IMR-90 (cell line): ENCODE measurements at regions not wholly inside any gene's neighbourhood (a gene's known extent, or its start where the extent isn't known, plus 50 kb on each side); places are given as distances from the start of the nearest gene placed in this dataset.

Source experiments
- ATAC-seq: fragments of 200-7000 bp; cut with Tn5 transposase; 2 replicates; pipeline ENCODE4 v1.9.1; 2020; ENCODE audit warnings: low read depth, mild to moderate bottlenecking, moderate library complexity
- BruUV-seq: library from RNA; stranded (reverse); fragments of 400-500 nt; replicated peaks from 2 replicates; lab custom pipeline; 2021; lab: Mats Ljungman, UMichigan
- CTCF ChIA-PET: fragments of 300-600 bp; formaldehyde crosslinking; extraction: SDS; loops from one replicate; lab custom pipeline; 2021; ENCODE audit warnings: antibody characterized with exemption; lab: Yijun Ruan, JAX
- POLR2A ChIA-PET: fragments of 300-600 bp; sonication (Branson Sonifier 250); formaldehyde crosslinking; loops from one replicate; lab custom pipeline; 2022; ENCODE audit warnings: antibody characterized with exemption; ENCODE audit not compliant: unreplicated experiment; lab: Charles Lee
- DNase-seq: peaks from one replicate; pipeline ENCODE4 v3.0.0; 2013
- H2AFZ ChIP-seq: replicated peaks from 2 replicates; pipeline ENCODE3; 2013; ENCODE audit warnings: low read length, mild to moderate bottlenecking; ENCODE audit not compliant: poor library complexity
- H2AK5ac ChIP-seq: 2 replicates; pipeline ENCODE4 v1.6.1; 2013; ENCODE audit warnings: low read depth, low read length, inconsistent platforms
- H2AK9ac ChIP-seq: replicated peaks from 2 replicates; pipeline ENCODE3; 2013; ENCODE audit warnings: mild to moderate bottlenecking, low read depth, low read length, moderate library complexity; ENCODE audit not compliant: poor library complexity
- H2BK120ac ChIP-seq: 2 replicates; pipeline ENCODE4 v1.6.1; 2013; ENCODE audit warnings: low read depth, low read length, inconsistent platforms
- H2BK15ac ChIP-seq: 3 replicates; pipeline ENCODE4 v1.6.1; 2013; ENCODE audit warnings: low read depth, low read length, inconsistent platforms
- H2BK20ac ChIP-seq: 2 replicates; pipeline ENCODE4 v1.6.1; 2013; ENCODE audit warnings: low read depth, mild to moderate bottlenecking, inconsistent platforms, low read length, moderate library complexity
- H2BK5ac ChIP-seq: 2 replicates; pipeline ENCODE4 v1.6.1; 2013; ENCODE audit warnings: mild to moderate bottlenecking, low read depth, low read length, inconsistent platforms; ENCODE audit not compliant: poor library complexity, severe bottlenecking
- H3K14ac ChIP-seq: replicated peaks from 2 replicates; pipeline ENCODE4 v1.6.1; 2013; ENCODE audit warnings: low read depth, low read length, inconsistent platforms
- H3K18ac ChIP-seq: 2 replicates; pipeline ENCODE4 v1.6.1; 2013; ENCODE audit warnings: low read depth, low read length, control low read depth
- H3K23ac ChIP-seq: 2 replicates; pipeline ENCODE4 v1.6.1; 2013; ENCODE audit warnings: low read depth, low read length, inconsistent platforms
- H3K27ac ChIP-seq: 2 replicates; pipeline ENCODE4 v1.5.1; 2013; ENCODE audit warnings: mild to moderate bottlenecking, control low read depth, low read length; ENCODE audit not compliant: insufficient read depth
- H3K27me3 ChIP-seq: 2 replicates; pipeline ENCODE4 v1.6.1; 2013; ENCODE audit warnings: low read length; ENCODE audit not compliant: control insufficient read depth, insufficient read depth
- H3K36me3 ChIP-seq: 2 replicates; pipeline ENCODE4 v1.6.1; 2013; ENCODE audit warnings: low read length, mixed read lengths; ENCODE audit not compliant: control insufficient read depth, insufficient read depth
- H3K4ac ChIP-seq: 2 replicates; pipeline ENCODE4 v1.6.1; 2013; ENCODE audit warnings: low read depth, low read length, inconsistent platforms
- H3K4me1 ChIP-seq: 2 replicates; pipeline ENCODE4 v1.6.1; 2013; ENCODE audit warnings: low read length, mixed read lengths; ENCODE audit not compliant: control insufficient read depth, insufficient read depth
- H3K4me2 ChIP-seq: 2 replicates; pipeline ENCODE4 v1.6.1; 2013; ENCODE audit warnings: low read depth, mild to moderate bottlenecking, control low read depth, low read length, moderate library complexity
- H3K4me3 ChIP-seq: 2 replicates; pipeline ENCODE4 v1.5.1; 2013; ENCODE audit warnings: low read depth, mild to moderate bottlenecking, control low read depth, low read length, moderate library complexity; ENCODE audit not compliant: insufficient read depth
- H3K56ac ChIP-seq: 2 replicates; pipeline ENCODE4 v1.6.1; 2013; ENCODE audit warnings: low read length, inconsistent platforms; ENCODE audit not compliant: insufficient read depth; ENCODE audit errors: extremely low read depth
- H3K79me1 ChIP-seq, 2 experiments: 2 replicates each; pipeline ENCODE4 v1.6.1; 2013; ENCODE audit warnings: low read length in 2 of 2, inconsistent platforms in 1 of 2, low read depth in 1 of 2
- H3K9ac ChIP-seq: 2 replicates; pipeline ENCODE4 v1.6.1; 2013; ENCODE audit warnings: low read depth, low read length, control low read depth
- H3K9me1 ChIP-seq: 2 replicates; pipeline ENCODE4 v1.6.1; 2013; ENCODE audit warnings: low read length, inconsistent platforms; ENCODE audit not compliant: insufficient read depth
- H3K9me3 ChIP-seq: 2 replicates; pipeline ENCODE4 v1.6.1; 2013; ENCODE audit warnings: low read length; ENCODE audit not compliant: control insufficient read depth, insufficient read depth
- H4K20me1 ChIP-seq: 2 replicates; pipeline ENCODE4 v1.6.1; 2013; ENCODE audit warnings: low read length, inconsistent platforms; ENCODE audit not compliant: insufficient read depth
- H4K5ac ChIP-seq: 2 replicates; pipeline ENCODE4 v1.6.1; 2013; ENCODE audit warnings: mild to moderate bottlenecking, low read depth, low read length, control low read depth
- H4K8ac ChIP-seq, 2 experiments: 2 replicates each; pipeline ENCODE4 v1.6.1; 2013; ENCODE audit warnings: low read depth in 2 of 2, low read length in 2 of 2, control low read depth in 1 of 2, inconsistent platforms in 1 of 2
- H4K91ac ChIP-seq: 2 replicates; pipeline ENCODE4 v1.6.1; 2013; ENCODE audit warnings: low read depth, low read length, inconsistent platforms; ENCODE audit not compliant: insufficient read depth
- CEBPB ChIP-seq: IDR thresholded peaks from 2 replicates; pipeline ENCODE4 v1.6.1; 2012; ENCODE audit warnings: low read depth, low read length, improper control_type of control experiment
- FOS ChIP-seq: fragments of 150-350 bp; IDR thresholded peaks from 2 replicates; pipeline ENCODE4 v1.6.1; 2016; ENCODE audit warnings: low read depth, low read length
- MAFK ChIP-seq: IDR thresholded peaks from 2 replicates; pipeline ENCODE4 v1.6.1; 2012; ENCODE audit warnings: low read depth, low read length, improper control_type of control experiment
- MAZ ChIP-seq: IDR thresholded peaks from 2 replicates; pipeline ENCODE4 v1.6.1; 2012; ENCODE audit warnings: low read depth, mild to moderate bottlenecking, low read length, improper control_type of control experiment, moderate library complexity, borderline replicate concordance
- MXI1 ChIP-seq: IDR thresholded peaks from 2 replicates; pipeline ENCODE4 v1.6.1; 2012; ENCODE audit warnings: low read depth, mild to moderate bottlenecking, low read length, moderate library complexity, borderline replicate concordance
- NFE2L2 ChIP-seq: fragments of 150-350 bp; IDR thresholded peaks from 2 replicates; pipeline ENCODE4 v1.6.1; 2016; ENCODE audit warnings: low read depth, mild to moderate bottlenecking, low read length
- POLR2A ChIP-seq: IDR thresholded peaks from 2 replicates; pipeline ENCODE4 v1.6.1; 2012; ENCODE audit warnings: mild to moderate bottlenecking, low read depth, low read length
- RCOR1 ChIP-seq: IDR thresholded peaks from 2 replicates; pipeline ENCODE4 v1.6.1; 2012; ENCODE audit warnings: mild to moderate bottlenecking, low read length, improper control_type of control experiment; ENCODE audit not compliant: insufficient replicate concordance
- RFX5 ChIP-seq: IDR thresholded peaks from 2 replicates; pipeline ENCODE4 v1.8.0; 2012; ENCODE audit warnings: low read depth, mild to moderate bottlenecking, low read length, moderate library complexity
- WGBS, 2 experiments: methylation state at CpG; one replicate each; pipeline versions ENCODE4 v1.1.5 to v1.1.7; 2013; ENCODE audit warnings: missing lambda C conversion rate in 2 of 2; ENCODE audit not compliant: insufficient read length in 1 of 2; ENCODE audit errors: extremely low coverage in 2 of 2; 5-methylcytosine and 5-hydroxymethylcytosine counted together
- dilution Hi-C: fragments of 300-500 bp; cut with HindIII; formaldehyde crosslinking; loops from one replicate; pipeline ENCODE4 v1.14.3; 2018; ENCODE audit warnings: low sequenced_read_pairs; ENCODE audit not compliant: unreplicated experiment
- in situ Hi-C: fragments of 300-500 bp; cut with MboI; formaldehyde crosslinking; loops from 3 replicates; pipeline ENCODE4 v1.14.3; 2019; ENCODE audit warnings: low sequenced_read_pairs, inconsistent platforms, mixed read lengths
- intact Hi-C: fragments of 100-400 bp; cut with micrococcal nuclease; formaldehyde crosslinking; loops from 2 replicates; pipeline ENCODE4 v1.10.0; 2022
- TF ChIP-seq, protein P1 (sequence below): fragments of 150-350 bp; IDR thresholded peaks from 2 replicates; pipeline ENCODE4 v1.6.1; 2017; ENCODE audit warnings: mild to moderate bottlenecking, antibody characterized with exemption, low read length, low read depth

DNA sequence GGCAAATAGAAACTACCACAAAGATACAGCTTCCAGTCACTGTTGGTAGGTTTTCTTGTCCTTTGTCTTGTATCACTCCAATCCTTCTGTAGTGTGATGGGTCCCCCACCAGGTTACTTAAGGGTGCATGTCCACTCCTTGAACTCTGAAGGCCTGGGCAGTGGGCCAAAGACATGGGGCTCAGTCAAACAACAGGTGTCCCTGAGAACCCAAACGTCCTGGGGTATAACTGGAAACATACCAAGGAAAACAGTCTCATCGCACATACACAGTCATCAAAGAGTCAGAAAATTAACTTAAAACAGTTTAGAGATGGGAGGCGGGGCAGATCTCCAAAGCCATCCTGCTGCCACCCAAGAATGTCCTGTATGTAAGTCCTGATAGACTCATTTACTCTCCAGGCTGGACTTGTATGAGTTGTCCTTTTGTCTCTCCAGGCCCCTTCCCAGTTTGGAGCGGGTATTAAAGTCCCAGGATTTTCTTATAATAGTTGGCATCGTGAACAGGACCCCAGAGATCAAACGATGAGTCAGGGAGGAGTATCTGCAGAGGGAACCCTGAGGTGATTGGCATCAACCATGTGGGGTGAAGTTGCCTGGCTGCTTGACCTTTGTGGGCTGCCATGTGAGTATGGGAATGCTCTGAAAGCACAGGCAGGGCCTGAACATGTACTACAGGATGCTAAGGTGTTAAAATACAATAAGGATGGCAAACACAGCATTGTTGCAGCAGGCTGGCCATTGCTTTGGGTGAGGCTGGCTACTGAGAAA, 613.2 kb upstream of the KLF12 start:
- H2AK9ac ChIP-seq: no peak overlapping the region
- H3K9me3 ChIP-seq: no peaks in the 10 kb centered on the region
- no peak overlapping the region for H3K18ac ChIP-seq
- no peak overlapping the region for H3K23ac ChIP-seq
- POLR2A ChIA-PET: no interaction called here
- no peak overlapping the region for H3K56ac ChIP-seq
- DNase-seq (no peak), ATAC-seq (no peak)
- no peaks in the 10 kb centered on the region for H3K9me1 ChIP-seq
- no peak overlapping the region for H4K5ac ChIP-seq
- WGBS, 2 experiments: 93% methylated on average over 3 of the region's 6 CpGs; no CpG with 5 or more reads in 1 of the 2 experiments
- no peak overlapping the region for H3K27ac ChIP-seq
- 0 out of 2 replicates have a peak, but pooled peaks cover 2% of the 10 kb centered on the region for H3K27me3 ChIP-seq
- H2BK120ac ChIP-seq: no peak overlapping the region
- BruUV-seq: no TSS peak
- no peaks in the 10 kb centered on the region for H3K36me3 ChIP-seq
- no peak overlapping the region for H2BK20ac ChIP-seq
- H4K20me1 ChIP-seq: no peaks in the 10 kb centered on the region
- H3K4me3 ChIP-seq: no peak overlapping the region
- no peak overlapping the region for H3K9ac ChIP-seq
- no peaks in the 10 kb centered on the region for H3K79me1 ChIP-seq
- no peak overlapping the region for H4K91ac ChIP-seq
- H2BK15ac ChIP-seq: no peak overlapping the region
- no peak overlapping the region for H3K4ac ChIP-seq
- no peak overlapping the region for H2BK5ac ChIP-seq
- intact Hi-C loops (no loop called here), dilution Hi-C loops (no loop called here), in situ Hi-C loops (no loop called here)
- CTCF ChIA-PET: no interaction called here
- TF ChIP-seq NFE2L2: no peak
- no peak for TF ChIP-seq MAFK
- no peak for TF ChIP-seq CEBPB
- no peak for TF ChIP-seq MXI1
- TF ChIP-seq POLR2A: no peak
- no peak for TF ChIP-seq MAZ
- TF ChIP-seq RCOR1: no peak
- TF ChIP-seq, protein P1, sequence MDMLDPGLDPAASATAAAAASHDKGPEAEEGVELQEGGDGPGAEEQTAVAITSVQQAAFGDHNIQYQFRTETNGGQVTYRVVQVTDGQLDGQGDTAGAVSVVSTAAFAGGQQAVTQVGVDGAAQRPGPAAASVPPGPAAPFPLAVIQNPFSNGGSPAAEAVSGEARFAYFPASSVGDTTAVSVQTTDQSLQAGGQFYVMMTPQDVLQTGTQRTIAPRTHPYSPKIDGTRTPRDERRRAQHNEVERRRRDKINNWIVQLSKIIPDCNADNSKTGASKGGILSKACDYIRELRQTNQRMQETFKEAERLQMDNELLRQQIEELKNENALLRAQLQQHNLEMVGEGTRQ: no peak
- TF ChIP-seq FOS: no peak
- no peak for TF ChIP-seq RFX5
- H4K8ac ChIP-seq: no peak overlapping the region
- H2AK5ac ChIP-seq: no peak overlapping the region
- no peak overlapping the region for H3K4me2 ChIP-seq
- no peak overlapping the region for H2AFZ ChIP-seq
- no peak overlapping the region for H3K14ac ChIP-seq
- no peaks in the 10 kb centered on the region for H3K4me1 ChIP-seq
